Activated effector memory CD4-positive, alpha-beta T cell treated with Interleukin-2 at 50 U/mL for 16 hours (primary cell): ENCODE measurements at regions not wholly inside any gene's neighbourhood (a gene's known extent, or its start where the extent isn't known, plus 50 kb on each side); places are given as distances from the start of the nearest gene placed in this dataset.

Source experiments
- DNase-seq: peaks from one replicate; pipeline ENCODE4 v3.0.0-alpha.2; 2020

GRCh38 chr6:144585217-144585814 lies 300.2 kb downstream of the UTRN start:
- no peak for DNase-seq

GRCh38 chr6:144586986-144587385 lies 301.9 kb downstream of the UTRN start:
- no peak for DNase-seq

- no peak for DNase-seq
Measured at GRCh38 chr6:144588697-144589325, 303.7 kb downstream of the UTRN start.

DNA sequence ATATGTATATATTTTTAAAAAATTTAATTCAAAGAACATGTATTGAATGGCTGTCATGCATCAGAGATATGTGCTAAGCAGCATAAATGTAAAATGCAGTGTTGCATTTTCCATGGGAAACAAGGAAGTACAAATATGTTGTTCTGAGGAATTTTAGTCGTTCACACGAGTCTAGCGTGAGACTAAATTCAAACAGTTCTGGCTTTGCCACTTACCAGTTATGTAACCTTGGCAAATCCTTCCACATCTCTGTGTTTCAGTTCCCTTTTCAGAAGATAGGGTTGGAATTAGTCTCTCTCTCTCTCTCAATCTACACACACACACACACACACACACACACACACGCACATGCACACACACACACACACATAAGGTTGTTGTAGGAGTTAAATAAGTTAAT lies 305.4 kb downstream of the UTRN start:
- no peak for DNase-seq

GRCh38 chr6:144593392-144593791 lies 308.3 kb downstream of the UTRN start:
- no peak for DNase-seq

DNA sequence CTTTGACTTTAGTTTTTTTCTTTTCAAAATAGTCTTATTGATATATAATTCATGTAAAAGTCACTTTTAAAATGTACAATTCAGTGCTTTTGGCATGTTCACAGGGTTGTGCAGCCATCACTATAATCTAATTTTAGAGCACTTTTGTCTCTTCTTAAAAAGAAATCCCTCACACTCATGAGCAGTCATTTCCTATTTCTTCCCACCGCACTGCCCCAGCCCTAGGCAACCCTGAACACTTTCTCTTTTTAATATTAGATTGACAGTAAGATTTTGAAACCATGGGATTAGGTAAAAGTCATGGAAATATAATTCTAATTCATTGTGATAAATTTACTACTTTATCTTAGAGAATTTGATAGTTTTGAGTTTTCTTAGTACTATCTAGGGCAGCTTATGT lies 309.4 kb downstream of the UTRN start:
- DNase-seq, result no peak

GRCh38 chr6:144595266-144595665 lies 310.1 kb downstream of the UTRN start:
- no peak for DNase-seq

- DNase-seq, result no peak
Measured at GRCh38 chr6:144597511-144597910, 312.4 kb downstream of the UTRN start.

GRCh38 chr6:144599615-144600014 lies 314.5 kb downstream of the UTRN start:
- no peak for DNase-seq

DNA sequence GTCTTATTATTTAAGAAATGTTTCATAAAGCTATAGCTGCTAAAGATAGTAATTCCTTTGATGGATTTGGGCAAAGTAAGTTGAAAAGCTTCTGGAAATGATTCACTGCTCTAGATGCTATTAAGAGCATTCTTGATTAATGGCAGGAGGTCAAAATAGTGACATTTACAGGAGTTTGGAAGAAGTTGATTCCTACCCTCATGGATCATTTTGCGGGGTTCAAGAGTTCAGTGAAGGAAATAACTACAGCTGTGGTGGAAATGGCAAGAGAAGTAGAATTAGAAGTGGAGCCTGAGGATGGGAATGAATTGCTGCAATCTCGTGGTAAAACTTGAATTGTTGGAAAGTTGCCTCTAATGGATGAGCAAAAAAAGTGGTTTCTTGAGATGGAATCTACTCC lies 316.1 kb downstream of the UTRN start:
- DNase-seq, result no peak

GRCh38 chr6:144602523-144603180 lies 317.5 kb downstream of the UTRN start:
- DNase-seq, result no peak

DNA sequence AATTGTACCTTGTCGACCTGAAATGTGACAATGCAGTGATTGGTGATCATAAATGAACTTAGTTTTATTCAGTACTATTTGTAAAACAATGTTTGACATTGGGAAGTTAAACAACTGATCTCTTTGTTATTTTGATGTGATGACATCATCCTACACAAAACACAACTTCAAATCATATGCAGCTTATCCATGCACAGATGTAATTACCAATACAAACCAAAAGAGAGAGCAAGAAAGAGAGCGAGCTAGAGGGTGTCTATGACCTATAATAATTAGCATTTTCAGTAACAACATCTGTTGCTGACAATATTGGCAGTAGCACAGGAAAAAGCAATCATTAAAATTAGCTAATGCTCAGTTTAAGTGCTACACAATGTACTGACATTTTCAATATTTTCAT lies 320.9 kb downstream of the UTRN start:
- DNase-seq, result no peak

DNA sequence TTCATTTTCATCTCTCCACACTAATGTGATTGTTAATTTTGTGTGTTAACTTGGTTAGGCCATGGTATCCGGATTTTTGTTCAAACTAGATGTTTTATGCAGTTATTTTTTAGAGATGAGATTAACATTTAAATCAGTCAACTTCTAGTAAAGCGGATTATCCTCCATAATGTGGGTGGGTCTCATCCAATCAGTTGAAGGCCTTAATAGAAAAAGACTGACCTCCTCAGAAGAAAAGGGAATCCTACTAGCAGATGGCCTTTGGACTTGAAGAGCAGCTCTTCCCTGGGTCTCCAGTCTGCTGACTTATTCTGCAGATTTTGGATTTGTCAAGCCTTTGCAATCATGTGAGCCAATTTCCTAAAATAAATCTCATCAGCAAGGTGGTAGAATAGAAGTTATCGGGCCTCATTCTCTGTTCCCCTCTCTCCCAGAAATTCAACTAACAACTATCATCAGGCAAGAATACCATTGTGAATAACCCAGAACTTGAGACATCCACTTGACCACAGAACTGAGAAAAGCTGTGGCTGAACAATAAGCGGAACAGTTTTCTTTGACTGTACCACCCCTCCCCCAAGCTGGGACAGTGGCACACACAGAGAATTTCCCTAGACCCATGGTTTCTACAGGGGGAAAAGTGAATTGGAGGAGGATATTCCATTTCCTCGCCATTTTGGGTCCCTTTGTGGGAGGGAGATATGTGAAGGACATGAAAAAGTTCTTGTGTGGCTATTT lies 323.0 kb downstream of the UTRN start:
- no peak for DNase-seq

GRCh38 chr6:144612811-144613210 lies 327.7 kb downstream of the UTRN start:
- no peak for DNase-seq

DNA sequence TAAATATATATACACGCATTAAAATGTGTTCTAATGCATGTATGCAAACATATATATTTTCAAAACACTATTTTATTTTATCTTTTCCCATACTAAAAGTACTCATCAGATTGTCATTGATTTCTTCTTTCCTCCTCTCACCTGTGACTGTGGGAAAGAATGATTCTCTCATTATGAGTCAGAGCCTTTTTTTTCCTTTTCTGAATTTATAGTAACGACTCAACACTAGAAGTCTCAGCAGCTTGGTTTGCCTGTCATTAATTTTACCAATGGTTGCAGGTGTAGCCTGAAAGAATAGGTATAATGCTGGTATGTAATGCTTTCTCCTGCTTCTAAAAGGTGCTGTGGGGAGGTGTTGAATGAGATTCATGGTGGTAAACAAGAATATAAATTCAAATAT lies 328.7 kb downstream of the UTRN start:
- no peak for DNase-seq

GRCh38 chr6:144615870-144616269 lies 330.7 kb downstream of the UTRN start:
- DNase-seq, result no peak

GRCh38 chr6:144617191-144617590 lies 332.1 kb downstream of the UTRN start:
- DNase-seq, result no peak

DNA sequence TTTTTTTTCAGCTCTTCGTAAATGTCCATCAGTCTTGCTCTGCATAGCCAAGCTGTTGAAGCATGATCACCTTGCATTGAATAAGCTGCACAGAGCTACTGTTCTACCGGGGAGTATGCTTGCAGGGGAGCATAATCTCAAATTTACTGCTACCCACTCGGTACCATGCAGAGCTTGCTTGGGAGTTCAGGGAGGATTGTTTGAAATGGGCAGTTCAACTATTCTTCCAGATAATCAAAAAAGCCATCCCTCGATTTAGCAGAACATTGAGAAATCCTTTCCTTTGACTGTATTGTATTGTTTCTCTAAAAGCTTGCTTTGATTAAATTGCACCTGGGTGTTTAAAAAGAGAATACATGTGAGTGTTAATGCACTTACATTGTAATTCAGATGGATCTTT lies 332.6 kb downstream of the UTRN start:
- no peak for DNase-seq

GRCh38 chr6:144619966-144620365 lies 334.8 kb downstream of the UTRN start:
- no peak for DNase-seq

- no peak for DNase-seq
Measured at GRCh38 chr6:144621332-144621731, 336.2 kb downstream of the UTRN start.

DNA sequence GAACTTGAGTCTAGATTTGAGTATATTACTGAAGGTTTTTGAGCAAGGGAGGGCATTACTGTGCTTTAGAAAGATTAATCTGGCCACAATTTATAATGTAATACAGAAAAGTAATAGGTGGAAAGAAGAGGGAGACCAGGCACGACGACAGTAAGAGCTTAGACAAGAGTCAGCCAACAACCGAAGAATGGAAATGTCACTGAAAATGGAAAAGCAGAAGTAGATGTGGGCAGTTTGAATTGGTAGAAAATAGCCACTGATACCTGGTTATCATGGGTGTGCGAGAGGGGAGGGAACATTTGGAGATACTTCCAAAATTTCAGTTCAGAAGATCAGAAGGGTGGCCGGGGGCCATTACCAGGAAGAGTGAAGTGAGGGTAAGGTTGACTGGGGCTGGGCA lies 339.1 kb downstream of the UTRN start:
- no peak for DNase-seq

GRCh38 chr6:144624716-144625115 lies 339.6 kb downstream of the UTRN start:
- DNase-seq, result no peak

GRCh38 chr6:144630857-144631256 lies 345.7 kb downstream of the UTRN start:
- DNase-seq, result no peak

- no peak for DNase-seq
Measured at GRCh38 chr6:144632266-144632665, 347.1 kb downstream of the UTRN start.
